ENCODE measurements at regions not wholly inside any gene's neighbourhood (a gene's known extent, or its start where the extent isn't known, plus 50 kb on each side); places are given as distances from the start of the nearest gene placed in this dataset.

GRCh38 chr9:708551-709432 lies 132.7 kb upstream of the DMRT1 start:
- TF ChIP-seq, protein P1, sequence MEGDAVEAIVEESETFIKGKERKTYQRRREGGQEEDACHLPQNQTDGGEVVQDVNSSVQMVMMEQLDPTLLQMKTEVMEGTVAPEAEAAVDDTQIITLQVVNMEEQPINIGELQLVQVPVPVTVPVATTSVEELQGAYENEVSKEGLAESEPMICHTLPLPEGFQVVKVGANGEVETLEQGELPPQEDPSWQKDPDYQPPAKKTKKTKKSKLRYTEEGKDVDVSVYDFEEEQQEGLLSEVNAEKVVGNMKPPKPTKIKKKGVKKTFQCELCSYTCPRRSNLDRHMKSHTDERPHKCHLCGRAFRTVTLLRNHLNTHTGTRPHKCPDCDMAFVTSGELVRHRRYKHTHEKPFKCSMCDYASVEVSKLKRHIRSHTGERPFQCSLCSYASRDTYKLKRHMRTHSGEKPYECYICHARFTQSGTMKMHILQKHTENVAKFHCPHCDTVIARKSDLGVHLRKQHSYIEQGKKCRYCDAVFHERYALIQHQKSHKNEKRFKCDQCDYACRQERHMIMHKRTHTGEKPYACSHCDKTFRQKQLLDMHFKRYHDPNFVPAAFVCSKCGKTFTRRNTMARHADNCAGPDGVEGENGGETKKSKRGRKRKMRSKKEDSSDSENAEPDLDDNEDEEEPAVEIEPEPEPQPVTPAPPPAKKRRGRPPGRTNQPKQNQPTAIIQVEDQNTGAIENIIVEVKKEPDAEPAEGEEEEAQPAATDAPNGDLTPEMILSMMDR (IDR thresholded peaks at IDR 0.05) = no peak
- no peak for TF ChIP-seq ZFX (IDR thresholded peaks at IDR 0.05; ENCODE audit: borderline replicate concordance)

All from 22Rv1 (cell line).